Trophoblast cell (in vitro differentiated cells and primary cell): ENCODE measurements at regions not wholly inside any gene's neighbourhood (a gene's known extent, or its start where the extent isn't known, plus 50 kb on each side); places are given as distances from the start of the nearest gene placed in this dataset.

Source experiments
- DNase-seq, 2 donors: peaks; one replicate each; pipeline ENCODE4 v3.0.0-alpha.2; 2016
- H2AFZ ChIP-seq: 2 replicates; pipeline ENCODE4 v1.6.1; 2013; ENCODE audit warnings: low read length, moderate library complexity, mild to moderate bottlenecking; ENCODE audit not compliant: insufficient read depth, poor library complexity
- H2AK5ac ChIP-seq: 2 replicates; pipeline ENCODE4 v1.6.1; 2013; ENCODE audit warnings: mild to moderate bottlenecking, low read length
- H2BK120ac ChIP-seq: 2 replicates; pipeline ENCODE4 v1.6.1; 2013; ENCODE audit warnings: low read length, mild to moderate bottlenecking, moderate library complexity; ENCODE audit not compliant: insufficient read depth, poor library complexity
- H2BK12ac ChIP-seq: 2 replicates; pipeline ENCODE4 v1.6.1; 2013; ENCODE audit warnings: mild to moderate bottlenecking, low read length, moderate library complexity
- H2BK5ac ChIP-seq: 2 replicates; pipeline ENCODE4 v1.6.1; 2013; ENCODE audit warnings: low read length, low read depth, moderate library complexity, mild to moderate bottlenecking; ENCODE audit not compliant: poor library complexity
- H3K14ac ChIP-seq: 2 replicates; pipeline ENCODE4 v1.6.1; 2013; ENCODE audit warnings: mild to moderate bottlenecking, low read length
- H3K18ac ChIP-seq: 2 replicates; pipeline ENCODE4 v1.6.1; 2013; ENCODE audit warnings: mild to moderate bottlenecking, low read length
- H3K23ac ChIP-seq: 2 replicates; pipeline ENCODE4 v1.6.1; 2013; ENCODE audit warnings: low read length
- H3K27ac ChIP-seq: 2 replicates; pipeline ENCODE4 v1.5.1; 2013; ENCODE audit warnings: low read depth, mild to moderate bottlenecking, inconsistent platforms, low read length, moderate library complexity
- H3K27me3 ChIP-seq: 2 replicates; pipeline ENCODE4 v1.6.1; 2013; ENCODE audit warnings: inconsistent platforms, mild to moderate bottlenecking, low read length, moderate library complexity; ENCODE audit not compliant: insufficient read depth
- H3K36me3 ChIP-seq, 2 experiments: 1 replicate in 1 of 2; 2 replicates in 1 of 2; pipeline ENCODE4 v1.6.1; 2013; ENCODE audit warnings: low read length in 2 of 2, mild to moderate bottlenecking in 2 of 2, moderate library complexity in 1 of 2; ENCODE audit not compliant: insufficient read depth in 2 of 2, control insufficient read depth in 1 of 2
- H3K4ac ChIP-seq: 2 replicates; pipeline ENCODE4 v1.6.1; 2013; ENCODE audit warnings: low read depth, mild to moderate bottlenecking, low read length, moderate library complexity
- H3K4me1 ChIP-seq, 2 experiments: 1 replicate in 1 of 2; 2 replicates in 1 of 2; pipeline ENCODE4 v1.6.1; 2013; ENCODE audit warnings: low read length in 2 of 2, mild to moderate bottlenecking in 2 of 2, moderate library complexity in 1 of 2; ENCODE audit not compliant: insufficient read depth in 2 of 2, control insufficient read depth in 1 of 2
- H3K4me2 ChIP-seq: 2 replicates; pipeline ENCODE4 v1.6.1; 2013; ENCODE audit warnings: inconsistent platforms, mild to moderate bottlenecking, low read length, moderate library complexity
- H3K4me3 ChIP-seq: 2 replicates; pipeline ENCODE4 v1.5.1; 2013; ENCODE audit warnings: mild to moderate bottlenecking, low read depth, low read length, inconsistent platforms
- H3K79me1 ChIP-seq: one replicate; pipeline ENCODE4 v1.6.1; 2013; ENCODE audit warnings: low read length
- H3K79me2 ChIP-seq: 2 replicates; pipeline ENCODE4 v1.6.1; 2013; ENCODE audit warnings: low read length, mild to moderate bottlenecking; ENCODE audit not compliant: control insufficient read depth, insufficient read depth, poor library complexity
- H3K9ac ChIP-seq: 2 replicates; pipeline ENCODE4 v1.6.1; 2013; ENCODE audit warnings: mild to moderate bottlenecking, low read length
- H3K9me3 ChIP-seq: 2 replicates; pipeline ENCODE4 v1.6.1; 2013; ENCODE audit warnings: low read depth, mild to moderate bottlenecking, control low read depth, inconsistent platforms, low read length; ENCODE audit not compliant: insufficient read depth
- H4K12ac ChIP-seq: 2 replicates; pipeline ENCODE4 v1.6.1; 2013; ENCODE audit warnings: low read depth, mild to moderate bottlenecking, low read length, moderate library complexity
- H4K8ac ChIP-seq: 2 replicates; pipeline ENCODE4 v1.6.1; 2013; ENCODE audit warnings: low read depth, mild to moderate bottlenecking, low read length, moderate library complexity
- H4K91ac ChIP-seq: one replicate; pipeline ENCODE4 v1.6.1; 2013; ENCODE audit warnings: low read depth, mild to moderate bottlenecking, low read length, moderate library complexity
- WGBS: extraction: QIAGEN DNeasy Blood & Tissue Kit; methylation state at CpG from one replicate; pipeline ENCODE4 v1.1.7; 2013; ENCODE audit warnings: missing lambda C conversion rate; ENCODE audit not compliant: insufficient read length, insufficient coverage; ENCODE audit errors: extremely low coverage; 5-methylcytosine and 5-hydroxymethylcytosine counted together

- no peaks in the 10 kb centered on the region for H3K36me3 ChIP-seq
Measured at GRCh38 chr3:191696348-191696747, 235.4 kb downstream of the PYDC2 start.

GRCh38 chr3:191699546-191699945 is 238.6 kb downstream of the PYDC2 start:
- 100% methylated on average over 1 of the region's 1 CpG for WGBS
- H3K4me2 ChIP-seq, result no peak overlapping the region
- H3K14ac ChIP-seq, result no peak overlapping the region
- H3K23ac ChIP-seq, result no peak overlapping the region
- H2BK5ac ChIP-seq, result no peak overlapping the region
- H3K27me3 ChIP-seq, result no peaks in the 10 kb centered on the region
- no peak overlapping the region for H4K12ac ChIP-seq
- H3K9me3 ChIP-seq, result no peaks in the 10 kb centered on the region
- no peak overlapping the region for H4K91ac ChIP-seq
- no peak overlapping the region for H2AFZ ChIP-seq
- no peak overlapping the region for H2AK5ac ChIP-seq
- H3K79me2 ChIP-seq, result no peaks in the 10 kb centered on the region
- H3K79me1 ChIP-seq, result no peaks in the 10 kb centered on the region
- H3K4ac ChIP-seq, result no peak overlapping the region
- no peaks in the 10 kb centered on the region for H3K36me3 ChIP-seq
- no peak overlapping the region for H3K9ac ChIP-seq
- H3K27ac ChIP-seq, result no peak overlapping the region
- H2BK12ac ChIP-seq, result no peak overlapping the region
- H4K8ac ChIP-seq, result no peak overlapping the region
- H3K4me3 ChIP-seq, result no peak overlapping the region
- DNase-seq, result no peak
- no peak overlapping the region for H2BK120ac ChIP-seq
- H3K4me1 ChIP-seq, result no peaks in the 10 kb centered on the region
- no peak overlapping the region for H3K18ac ChIP-seq

More at GRCh38 chr3:191696348-191696747, 235.4 kb downstream of the PYDC2 start:
- Histone ChIP-seq H3K18ac (no peak overlapping the region), H2BK12ac (no peak overlapping the region), H3K79me1 (no peaks in the 10 kb centered on the region), H3K14ac (no peak overlapping the region), H3K27ac (no peak overlapping the region), H3K27me3 (no peaks in the 10 kb centered on the region), H2AK5ac (no peak overlapping the region), H2BK5ac (no peak overlapping the region), H3K4me2 (no peak overlapping the region), H4K91ac (no peak overlapping the region), H3K23ac (no peak overlapping the region), H3K4me1 (no peaks in the 10 kb centered on the region), H2AFZ (no peak overlapping the region), H3K9ac (no peak overlapping the region), H2BK120ac (no peak overlapping the region), H3K79me2 (no peaks in the 10 kb centered on the region), H4K12ac (no peak overlapping the region), H3K9me3 (no peaks in the 10 kb centered on the region), H3K4me3 (no peak overlapping the region), H3K4ac (no peak overlapping the region), H4K8ac (no peak overlapping the region)
- DNase-seq, result no peak

GRCh38 chr3:191702121-191702520 is 241.2 kb downstream of the PYDC2 start:
- DNase-seq, result no peak
- no peak overlapping the region for H4K91ac ChIP-seq
- H2AK5ac ChIP-seq, result no peak overlapping the region
- H3K79me1 ChIP-seq, result no peaks in the 10 kb centered on the region
- no peaks in the 10 kb centered on the region for H3K27me3 ChIP-seq
- H3K4ac ChIP-seq, result no peak overlapping the region
- no peak overlapping the region for H4K8ac ChIP-seq
- no peaks in the 10 kb centered on the region for H3K79me2 ChIP-seq
- H3K27ac ChIP-seq, result no peak overlapping the region
- no peak overlapping the region for H3K18ac ChIP-seq
- no peak overlapping the region for H3K4me2 ChIP-seq
- H3K14ac ChIP-seq, result no peak overlapping the region
- H2AFZ ChIP-seq, result no peak overlapping the region
- no CpG with 5 or more reads among the region's 2 CpGs for WGBS
- no peak overlapping the region for H2BK12ac ChIP-seq
- no peak overlapping the region for H2BK120ac ChIP-seq
- no peak overlapping the region for H2BK5ac ChIP-seq
- H3K9me3 ChIP-seq, result no peaks in the 10 kb centered on the region
- H3K4me3 ChIP-seq, result no peak overlapping the region
- H3K4me1 ChIP-seq, result no peaks in the 10 kb centered on the region
- H4K12ac ChIP-seq, result no peak overlapping the region
- H3K9ac ChIP-seq, result no peak overlapping the region
- no peak overlapping the region for H3K23ac ChIP-seq
- no peaks in the 10 kb centered on the region for H3K36me3 ChIP-seq

GRCh38 chr3:191707817-191708216 is 246.9 kb downstream of the PYDC2 start:
- H2BK12ac ChIP-seq, result no peak overlapping the region
- H3K18ac ChIP-seq, result no peak overlapping the region
- H3K9me3 ChIP-seq, result no peaks in the 10 kb centered on the region
- no peak overlapping the region for H4K91ac ChIP-seq
- no peak overlapping the region for H3K4ac ChIP-seq
- H3K23ac ChIP-seq, result no peak overlapping the region
- no peak overlapping the region for H3K4me3 ChIP-seq
- H3K79me2 ChIP-seq, result no peaks in the 10 kb centered on the region
- no peak overlapping the region for H2AK5ac ChIP-seq
- H2AFZ ChIP-seq, result no peak overlapping the region
- no peak for DNase-seq
- H3K4me1 ChIP-seq, result no peaks in the 10 kb centered on the region
- no peak overlapping the region for H4K8ac ChIP-seq
- WGBS, result no CpG with 5 or more reads among the region's 6 CpGs
- no peak overlapping the region for H2BK5ac ChIP-seq
- no peaks in the 10 kb centered on the region for H3K36me3 ChIP-seq
- no peaks in the 10 kb centered on the region for H3K27me3 ChIP-seq
- H3K27ac ChIP-seq, result no peak overlapping the region
- no peak overlapping the region for H3K9ac ChIP-seq
- no peak overlapping the region for H3K4me2 ChIP-seq
- H3K14ac ChIP-seq, result no peak overlapping the region
- H4K12ac ChIP-seq, result no peak overlapping the region
- H2BK120ac ChIP-seq, result no peak overlapping the region
- no peaks in the 10 kb centered on the region for H3K79me1 ChIP-seq
